EH (cell line): ENCODE measurements at regions not wholly inside any gene's neighbourhood (a gene's known extent, or its start where the extent isn't known, plus 50 kb on each side); places are given as distances from the start of the nearest gene placed in this dataset.

Source experiments
- DNase-seq: peaks from one replicate; pipeline ENCODE4 v3.0.0-alpha.2; 2015; ENCODE audit warnings: low read depth

- DNase-seq = no peak
Observed at GRCh38 chr2:119049968-119050704, 108.1 kb downstream of the MARCO start.
